DMS114 treated with DMSO at 0.1 percent for 48 hours (cell line): ENCODE measurements at regions not wholly inside any gene's neighbourhood (a gene's known extent, or its start where the extent isn't known, plus 50 kb on each side); places are given as distances from the start of the nearest gene placed in this dataset.

Experiments used
- DNase-seq: peaks from one replicate; lab custom pipeline; 2025; ENCODE audit not compliant: unreplicated experiment; lab: John Stamatoyannopoulos, UW

- DNase-seq = no peak
Measured at GRCh38 chr3:117234331-117234730, 524.8 kb downstream of the TUSC7 start.

GRCh38 chr3:117235304-117235703 lies 525.7 kb downstream of the TUSC7 start:
- DNase-seq = no peak

GRCh38 chr3:117238806-117239205 lies 529.2 kb downstream of the TUSC7 start:
- no peak for DNase-seq

GRCh38 chr3:117243657-117244056 lies 534.1 kb downstream of the TUSC7 start:
- no peak for DNase-seq

- DNase-seq = no peak
Measured at GRCh38 chr3:117246771-117247555, 537.4 kb downstream of the TUSC7 start.

GRCh38 chr3:117248153-117248552 lies 538.6 kb downstream of the TUSC7 start:
- DNase-seq = no peak

- DNase-seq = no peak
Measured at GRCh38 chr3:117252208-117252607, 542.6 kb downstream of the TUSC7 start.

- DNase-seq = no peak
Measured at GRCh38 chr3:117252651-117253050, 543.1 kb downstream of the TUSC7 start.

- no peak for DNase-seq
Measured at GRCh38 chr3:117253636-117254035, 544.1 kb downstream of the TUSC7 start.

GRCh38 chr3:117254985-117255384 lies 545.4 kb downstream of the TUSC7 start:
- DNase-seq = no peak

GRCh38 chr3:117255736-117256135 lies 546.2 kb downstream of the TUSC7 start:
- no peak for DNase-seq

GRCh38 chr3:117261983-117262421 lies 552.4 kb downstream of the TUSC7 start:
- no peak for DNase-seq

- no peak for DNase-seq
Measured at GRCh38 chr3:117263270-117263669, 553.7 kb downstream of the TUSC7 start.

GRCh38 chr3:117263745-117264144 lies 554.2 kb downstream of the TUSC7 start:
- DNase-seq = no peak

- DNase-seq = no peak
Measured at GRCh38 chr3:117264204-117264994, 554.8 kb downstream of the TUSC7 start.

GRCh38 chr3:117266806-117267205 lies 557.2 kb downstream of the TUSC7 start:
- DNase-seq = no peak

GRCh38 chr3:117268318-117268717 lies 558.7 kb downstream of the TUSC7 start:
- DNase-seq = no peak

GRCh38 chr3:117272274-117272673 lies 562.7 kb downstream of the TUSC7 start:
- DNase-seq = no peak

GRCh38 chr3:117272876-117273523 lies 563.4 kb downstream of the TUSC7 start:
- DNase-seq = no peak

- no peak for DNase-seq
Measured at GRCh38 chr3:117277816-117278215, 568.2 kb downstream of the TUSC7 start.

- no peak for DNase-seq
Measured at GRCh38 chr3:117278424-117279190, 569.0 kb downstream of the TUSC7 start.
